ENCODE measurements at regions not wholly inside any gene's neighbourhood (a gene's known extent, or its start where the extent isn't known, plus 50 kb on each side); places are given as distances from the start of the nearest gene placed in this dataset.

DNA sequence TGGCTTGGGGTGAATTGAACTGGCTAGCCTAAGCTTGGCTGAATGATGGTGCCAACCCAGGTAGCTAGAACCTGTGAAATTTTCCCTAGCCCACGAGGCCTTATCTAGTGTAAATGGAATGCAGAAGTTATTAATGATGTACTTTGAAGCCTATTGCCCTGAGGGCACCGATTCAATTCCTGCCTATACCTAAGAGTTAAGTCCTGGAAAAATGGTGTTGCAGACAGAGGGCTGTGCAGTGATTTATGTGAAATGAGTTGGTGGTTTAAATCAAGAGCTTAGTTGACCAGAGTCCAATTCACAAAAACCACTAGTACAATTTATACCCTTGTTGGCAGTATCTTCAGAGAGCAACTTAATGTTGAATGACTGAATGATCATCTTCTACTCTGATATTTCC lies 373.8 kb upstream of the JAG1 start:
- no peaks in the 10 kb centered on the region for H3K9me3 ChIP-seq
- no peak overlapping the region for H3K27ac ChIP-seq
- intact Hi-C loops (cut with DNase I): no loop called here
- H3K4me3 ChIP-seq: no peak overlapping the region
- no peak for DNase-seq
- TF ChIP-seq POLR2A (IDR thresholded peaks at IDR 0.05): no peak
- TF ChIP-seq, protein P1, sequence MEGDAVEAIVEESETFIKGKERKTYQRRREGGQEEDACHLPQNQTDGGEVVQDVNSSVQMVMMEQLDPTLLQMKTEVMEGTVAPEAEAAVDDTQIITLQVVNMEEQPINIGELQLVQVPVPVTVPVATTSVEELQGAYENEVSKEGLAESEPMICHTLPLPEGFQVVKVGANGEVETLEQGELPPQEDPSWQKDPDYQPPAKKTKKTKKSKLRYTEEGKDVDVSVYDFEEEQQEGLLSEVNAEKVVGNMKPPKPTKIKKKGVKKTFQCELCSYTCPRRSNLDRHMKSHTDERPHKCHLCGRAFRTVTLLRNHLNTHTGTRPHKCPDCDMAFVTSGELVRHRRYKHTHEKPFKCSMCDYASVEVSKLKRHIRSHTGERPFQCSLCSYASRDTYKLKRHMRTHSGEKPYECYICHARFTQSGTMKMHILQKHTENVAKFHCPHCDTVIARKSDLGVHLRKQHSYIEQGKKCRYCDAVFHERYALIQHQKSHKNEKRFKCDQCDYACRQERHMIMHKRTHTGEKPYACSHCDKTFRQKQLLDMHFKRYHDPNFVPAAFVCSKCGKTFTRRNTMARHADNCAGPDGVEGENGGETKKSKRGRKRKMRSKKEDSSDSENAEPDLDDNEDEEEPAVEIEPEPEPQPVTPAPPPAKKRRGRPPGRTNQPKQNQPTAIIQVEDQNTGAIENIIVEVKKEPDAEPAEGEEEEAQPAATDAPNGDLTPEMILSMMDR (IDR thresholded peaks at IDR 0.05): no peak
- WGBS, 4 donors: 50 to 69% (median 67%) methylated on average over 2 of the region's 2 CpGs
- peaks cover 0 to 4% (median 0%) of the 10 kb centered on the region in 12 donors for H3K4me1 ChIP-seq
- H3K36me3 ChIP-seq: no peaks in the 10 kb centered on the region
- H3K27me3 ChIP-seq: no peaks in the 10 kb centered on the region
- no peak for ATAC-seq

DNA sequence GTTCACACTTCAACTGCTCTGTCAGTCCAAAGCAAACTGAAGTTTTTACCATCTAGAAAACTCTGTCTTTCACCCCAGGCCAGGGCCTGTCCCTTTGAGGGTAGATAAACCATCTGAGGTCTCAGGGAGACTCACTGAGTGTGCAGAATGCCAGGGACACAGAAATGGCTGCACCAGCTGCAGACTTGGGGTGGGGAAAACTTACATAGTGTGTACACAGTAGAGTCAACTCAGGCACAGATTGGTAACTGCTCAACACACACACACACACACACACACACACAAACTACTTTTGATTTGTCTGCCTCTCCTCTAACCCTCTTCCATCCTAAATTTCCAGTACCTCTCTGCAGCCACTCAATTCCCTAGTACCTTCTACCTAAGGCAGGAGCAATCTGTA lies 374.9 kb upstream of the JAG1 start:
- H3K27me3 ChIP-seq: no peaks in the 10 kb centered on the region
- TF ChIP-seq, protein P1 (IDR thresholded peaks at IDR 0.05): no peak
- TF ChIP-seq POLR2A (IDR thresholded peaks at IDR 0.05): no peak
- peaks cover 0 to 4% (median 0%) of the 10 kb centered on the region in 12 donors for H3K4me1 ChIP-seq
- H3K36me3 ChIP-seq: no peaks in the 10 kb centered on the region
- H3K4me3 ChIP-seq: no peak overlapping the region
- H3K27ac ChIP-seq: no peak overlapping the region
- intact Hi-C loops (cut with DNase I): no loop called here
- DNase-seq (no peak), ATAC-seq (no peak)
- no peaks in the 10 kb centered on the region for H3K9me3 ChIP-seq

DNA sequence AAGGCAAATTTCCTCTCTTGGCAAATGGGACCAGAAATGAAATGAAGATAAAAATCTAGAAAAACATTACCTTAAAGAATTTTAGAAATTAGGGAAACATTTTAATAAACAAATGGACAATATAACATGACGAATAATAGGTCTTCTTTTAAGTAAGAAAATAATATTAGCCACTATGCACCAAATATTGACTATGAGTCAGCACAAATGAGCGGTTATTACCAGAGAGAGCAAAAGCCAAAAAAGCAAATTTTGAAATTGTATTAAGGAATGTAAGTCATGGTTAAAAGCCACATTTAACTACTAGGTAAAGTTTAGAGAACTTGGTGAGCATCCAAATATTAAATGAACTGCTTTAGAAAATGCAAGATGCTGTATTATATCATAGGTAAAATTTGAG lies 376.6 kb upstream of the JAG1 start:
- Histone ChIP-seq H3K27ac (no peak overlapping the region), H3K27me3 (no peaks in the 10 kb centered on the region), H3K9me3 (no peaks in the 10 kb centered on the region), H3K4me1 (peaks cover 0 to 4% (median 0%) of the 10 kb centered on the region in 12 donors), H3K4me3 (no peak overlapping the region), H3K36me3 (no peaks in the 10 kb centered on the region)
- DNase-seq: no peak
- no peak for ATAC-seq
- intact Hi-C loops (cut with DNase I): loop anchor here in 1 of 10 donors (10.0 kb wide), 1 partner anchor 104 kb away; no protein-coding TSS in a partner anchor
- TF ChIP-seq POLR2A (IDR thresholded peaks at IDR 0.05): no peak
- TF ChIP-seq, protein P1 (IDR thresholded peaks at IDR 0.05): no peak
- WGBS, 4 donors: 85 to 94% (median 88%) methylated on average over 2 of the region's 2 CpGs

DNA sequence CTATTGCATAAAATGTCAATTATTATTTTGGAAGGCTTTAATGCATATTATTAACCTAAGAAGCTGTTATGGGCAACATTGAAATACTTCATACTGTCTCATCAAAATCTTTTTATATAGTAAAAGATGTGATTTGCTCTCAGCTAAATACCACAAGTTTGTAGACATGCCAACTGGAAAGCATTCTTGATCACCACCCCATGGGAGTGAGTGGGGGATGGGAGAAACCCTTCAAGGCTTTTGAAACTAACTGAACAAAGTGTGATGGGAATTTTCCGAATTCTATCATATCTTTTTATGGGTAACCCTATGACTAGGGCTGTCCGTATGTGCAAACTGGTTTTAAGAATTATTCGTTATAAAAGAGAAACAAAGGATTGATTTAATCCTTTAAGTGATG lies 377.3 kb upstream of the JAG1 start:
- Histone ChIP-seq H3K9me3 (no peaks in the 10 kb centered on the region), H3K27ac (no peak overlapping the region), H3K4me1 (peaks cover 0 to 4% (median 0%) of the 10 kb centered on the region in 12 donors), H3K27me3 (no peaks in the 10 kb centered on the region), H3K36me3 (no peaks in the 10 kb centered on the region), H3K4me3 (no peak overlapping the region)
- TF ChIP-seq, protein P1 (IDR thresholded peaks at IDR 0.05): no peak
- no peak for TF ChIP-seq POLR2A (IDR thresholded peaks at IDR 0.05)
- 74 to 85% (median 83%) methylated on average over 3 of the region's 3 CpGs for WGBS, 4 donors
- ATAC-seq: no peak
- intact Hi-C loops (cut with DNase I): loop anchor here in 1 of 10 donors (10.0 kb wide), 1 partner anchor 104 kb away; no protein-coding TSS in a partner anchor
- no peak for DNase-seq
